H1 (cell line): ENCODE measurements at regions not wholly inside any gene's neighbourhood (a gene's known extent, or its start where the extent isn't known, plus 50 kb on each side); places are given as distances from the start of the nearest gene placed in this dataset.
A peak's percentile ranks its signal among the peaks of the same experiment; 100 is the strongest.

ENCODE experiments used
- CTCF ChIA-PET: fragments of 300-600 bp; sonication (Branson Sonifier 250); formaldehyde crosslinking; loops from one replicate; lab custom pipeline; 2021; ENCODE audit not compliant: partially characterized antibody; lab: Charles Lee
- POLR2A ChIA-PET: fragments of 300-600 bp; sonication (Branson Sonifier 250); formaldehyde crosslinking; loops from one replicate; lab custom pipeline; 2021; ENCODE audit warnings: inconsistent platforms; ENCODE audit not compliant: partially characterized antibody; lab: Charles Lee
- DNase-seq, 2 experiments: peaks; one replicate each; pipeline versions ENCODE4 v3.0.0 to v3.0.0-alpha.2; 2010 to 2022; ENCODE audit warnings: low spot score in 2 of 2, low read depth in 1 of 2, mixed read lengths in 1 of 2
- FAIRE-seq: peaks from 2 replicates; lab custom pipeline; 2011; peaks lifted over from hg19 to GRCh38; lab: Jason Lieb, UNC
- H2AFZ ChIP-seq: 2 replicates; pipeline ENCODE4 v1.8.1; 2012; ENCODE audit warnings: low read length, inconsistent platforms
- H2AK5ac ChIP-seq: 2 replicates; pipeline ENCODE4 v1.6.1; 2013; ENCODE audit warnings: low read depth, low read length
- H2BK120ac ChIP-seq: replicated peaks from 2 replicates; pipeline ENCODE3; 2013; ENCODE audit warnings: low read depth, low read length, inconsistent platforms
- H2BK12ac ChIP-seq: 2 replicates; pipeline ENCODE4 v1.6.1; 2013; ENCODE audit warnings: low read depth, low read length
- H2BK15ac ChIP-seq: 2 replicates; pipeline ENCODE4 v1.6.1; 2013; ENCODE audit warnings: low read length
- H2BK20ac ChIP-seq: 2 replicates; pipeline ENCODE4 v1.6.1; 2013; ENCODE audit warnings: low read length
- H2BK5ac ChIP-seq: 2 replicates; pipeline ENCODE4 v1.6.1; 2013; ENCODE audit warnings: low read depth, low read length
- H3K14ac ChIP-seq: 2 replicates; pipeline ENCODE4 v1.6.1; 2013; ENCODE audit warnings: inconsistent platforms; ENCODE audit not compliant: insufficient read length
- H3K18ac ChIP-seq: 2 replicates; pipeline ENCODE4 v1.6.1; 2013; ENCODE audit warnings: low read length; ENCODE audit errors: extremely low read depth
- H3K23ac ChIP-seq: 2 replicates; pipeline ENCODE4 v1.6.1; 2013; ENCODE audit warnings: inconsistent platforms; ENCODE audit not compliant: insufficient read length
- H3K23me2 ChIP-seq: 2 replicates; pipeline ENCODE4 v1.6.1; 2013; ENCODE audit warnings: low read depth, low read length
- H3K27ac ChIP-seq: 2 replicates; pipeline ENCODE4 v1.6.1; 2011; ENCODE audit warnings: low read depth, low read length, inconsistent platforms
- H3K27me3 ChIP-seq, 4 experiments: replicated peaks in 1 of 4; 1 replicate in 1 of 4; 2 replicates in 3 of 4; pipeline versions ENCODE4 v1.6.1 to v1.8.1; 2011 to 2013; ENCODE audit warnings: low read length in 3 of 4, mild to moderate bottlenecking in 3 of 4, inconsistent platforms in 2 of 4, mixed read lengths in 2 of 4, moderate library complexity in 1 of 4; ENCODE audit not compliant: control insufficient read depth in 3 of 4, insufficient read depth in 3 of 4; ENCODE audit errors: extremely low read depth in 1 of 4
- H3K36me3 ChIP-seq, 4 experiments: 2 replicates each; pipeline versions ENCODE4 v1.6.1 to v1.8.1; 2011 to 2013; ENCODE audit warnings: mild to moderate bottlenecking in 4 of 4, low read length in 3 of 4, moderate library complexity in 2 of 4, control low read depth in 1 of 4, inconsistent platforms in 1 of 4; ENCODE audit not compliant: insufficient read depth in 4 of 4, control insufficient read depth in 2 of 4
- H3K4ac ChIP-seq: replicated peaks from 2 replicates; pipeline ENCODE3; 2013; ENCODE audit warnings: low read length, low read depth, mixed read lengths, inconsistent platforms; ENCODE audit not compliant: insufficient read length
- H3K4me1 ChIP-seq, 4 experiments: replicated peaks in 1 of 4; 1 replicate in 1 of 4; 2 replicates in 3 of 4; pipeline versions ENCODE4 v1.6.1 to v1.8.1; 2011 to 2013; ENCODE audit warnings: low read length in 3 of 4, inconsistent platforms in 2 of 4, mixed read lengths in 1 of 4; ENCODE audit not compliant: insufficient read depth in 4 of 4, control insufficient read depth in 3 of 4
- H3K4me2 ChIP-seq, 2 experiments: 2 replicates each; pipeline versions ENCODE4 v1.6.1 to v1.8.1; 2011 to 2013; ENCODE audit warnings: low read depth in 2 of 2, low read length in 2 of 2, control low read depth in 1 of 2, inconsistent platforms in 1 of 2, mild to moderate bottlenecking in 1 of 2; ENCODE audit not compliant: insufficient read depth in 1 of 2
- H3K4me3 ChIP-seq, 4 experiments: fragments of 200-600, 300-600 bp in 1 of 4; sonication (generic), shearing (Covaris generic), sonication (Bioruptor Twin) in 1 of 4; 2 replicates each; pipeline versions ENCODE4 v1.5.1 to v1.8.1; 2011 to 2016; ENCODE audit warnings: low read length in 4 of 4, low read depth in 3 of 4, control low read depth in 2 of 4, inconsistent platforms in 2 of 4, mild to moderate bottlenecking in 2 of 4, mixed read lengths in 1 of 4, moderate library complexity in 1 of 4; ENCODE audit not compliant: insufficient read depth in 2 of 4; ENCODE audit errors: extremely low read depth in 1 of 4
- H3K56ac ChIP-seq: replicated peaks from 2 replicates; pipeline ENCODE3; 2013; ENCODE audit warnings: low read depth, mild to moderate bottlenecking, mixed read lengths, low read length, inconsistent platforms; ENCODE audit not compliant: insufficient read length
- H3K79me1 ChIP-seq: 2 replicates; pipeline ENCODE4 v1.6.1; 2013; ENCODE audit warnings: low read depth, low read length, control low read depth
- H3K79me2 ChIP-seq, 2 experiments: 2 replicates each; pipeline versions ENCODE4 v1.6.1 to v1.8.1; 2012 to 2013; ENCODE audit warnings: low read length in 2 of 2, mild to moderate bottlenecking in 2 of 2, inconsistent platforms in 1 of 2; ENCODE audit not compliant: insufficient read depth in 2 of 2, control insufficient read depth in 1 of 2
- H3K9ac ChIP-seq, 4 experiments: replicated peaks in 1 of 4; 1 replicate in 1 of 4; 2 replicates in 3 of 4; pipeline versions ENCODE4 v1.6.1 to v1.8.1; 2011 to 2013; ENCODE audit warnings: low read depth in 3 of 4, low read length in 3 of 4, control low read depth in 2 of 4, mild to moderate bottlenecking in 2 of 4, moderate library complexity in 2 of 4, inconsistent platforms in 1 of 4; ENCODE audit errors: extremely low read depth in 1 of 4
- H3K9me3 ChIP-seq, 2 experiments: 2 replicates each; pipeline versions ENCODE4 v1.6.1 to v1.8.1; 2012 to 2013; ENCODE audit warnings: mild to moderate bottlenecking in 2 of 2, moderate library complexity in 2 of 2, control low read depth in 1 of 2, inconsistent platforms in 1 of 2, low read depth in 1 of 2, low read length in 1 of 2, mixed read lengths in 1 of 2; ENCODE audit not compliant: insufficient read depth in 2 of 2
- H4K20me1 ChIP-seq, 2 experiments: replicated peaks in 1 of 2; 2 replicates each; pipeline versions ENCODE3 to v1.8.1; 2011 to 2013; ENCODE audit warnings: inconsistent platforms in 2 of 2, low read length in 2 of 2, mild to moderate bottlenecking in 1 of 2; ENCODE audit not compliant: insufficient read depth in 2 of 2, control insufficient read depth in 1 of 2
- H4K5ac ChIP-seq: 2 replicates; pipeline ENCODE4 v1.6.1; 2013; ENCODE audit warnings: low read length, low read depth, mixed read lengths, inconsistent platforms; ENCODE audit not compliant: insufficient read length
- H4K8ac ChIP-seq: 2 replicates; pipeline ENCODE4 v1.8.0; 2013; ENCODE audit warnings: mild to moderate bottlenecking, moderate library complexity, low read length, inconsistent platforms; ENCODE audit not compliant: insufficient read depth; ENCODE audit errors: extremely low read depth
- H4K91ac ChIP-seq: replicated peaks from 2 replicates; pipeline ENCODE3; 2013; ENCODE audit warnings: low read length, mixed read lengths, inconsistent platforms; ENCODE audit not compliant: insufficient read length
- ATF3 ChIP-seq: IDR thresholded peaks from 2 replicates; pipeline ENCODE4 v1.6.1; 2011; ENCODE audit warnings: low read depth, mild to moderate bottlenecking, low read length; ENCODE audit not compliant: insufficient read depth
- BCL11A ChIP-seq, 2 experiments: IDR thresholded peaks; one replicate each; pipeline ENCODE4 v1.6.1; 2011; ENCODE audit warnings: low read depth in 2 of 2, low read length in 2 of 2, mild to moderate bottlenecking in 2 of 2
- E2F6 ChIP-seq: IDR thresholded peaks from 2 replicates; pipeline ENCODE4 v1.6.1; 2012; ENCODE audit warnings: inconsistent platforms
- GABPA ChIP-seq: IDR thresholded peaks from 2 replicates; pipeline ENCODE4 v1.6.1; 2011; ENCODE audit warnings: mild to moderate bottlenecking, low read length, moderate library complexity, borderline replicate concordance; ENCODE audit not compliant: insufficient read depth
- JUND ChIP-seq: IDR thresholded peaks from 2 replicates; pipeline ENCODE4 v1.6.1; 2011; ENCODE audit warnings: mild to moderate bottlenecking, improper control_type of control experiment, low read length
- KDM1A ChIP-seq: fragments of 200-600, 300-600 bp; sonication (generic); IDR thresholded peaks from 2 replicates; pipeline ENCODE4 v1.7.1; 2016; ENCODE audit warnings: mild to moderate bottlenecking, low read length, borderline replicate concordance
- RAD21 ChIP-seq, 2 experiments: IDR thresholded peaks in 1 of 2; conservative IDR thresholded peaks in 1 of 2; 2 replicates each; pipeline ENCODE4 v1.6.1; 2011; ENCODE audit warnings: low read depth in 2 of 2, low read length in 2 of 2, improper control_type of control experiment in 1 of 2, inconsistent platforms in 1 of 2, mild to moderate bottlenecking in 1 of 2, moderate library complexity in 1 of 2
- RBBP5 ChIP-seq: IDR thresholded peaks from 2 replicates; pipeline ENCODE4 v1.7.1; 2012; ENCODE audit warnings: low read depth, mild to moderate bottlenecking, inconsistent platforms, low read length, moderate library complexity, borderline replicate concordance
- SRF ChIP-seq: IDR thresholded peaks from 2 replicates; pipeline ENCODE4 v1.6.1; 2011; ENCODE audit warnings: mild to moderate bottlenecking, low read depth, low read length, moderate library complexity
- SUZ12 ChIP-seq: fragments of 200-600 bp; sonication (generic); IDR thresholded peaks from 2 replicates; pipeline ENCODE4 v1.6.1; 2012; ENCODE audit warnings: mild to moderate bottlenecking, inconsistent platforms, low read length, moderate library complexity, mixed read lengths
- YY1 ChIP-seq: IDR thresholded peaks from 2 replicates; pipeline ENCODE4 v1.6.1; 2011; ENCODE audit warnings: low read depth, mild to moderate bottlenecking, low read length
- WGBS, 2 experiments: shearing (Covaris generic) in 1 of 2; methylation state at CpG; one replicate each; pipeline versions ENCODE4 v1.1.6 to v1.1.7; 2013 to 2015; ENCODE audit warnings: low lambda C conversion rate in 2 of 2, mixed read lengths in 2 of 2, inconsistent platforms in 1 of 2, low coverage in 1 of 2, missing lambda C conversion rate in 1 of 2; ENCODE audit not compliant: insufficient replicate concordance in 2 of 2, insufficient coverage in 1 of 2, insufficient read length in 1 of 2; ENCODE audit errors: extremely low coverage in 1 of 2, missing lambda C conversion rate in 1 of 2; 5-methylcytosine and 5-hydroxymethylcytosine counted together

GRCh38 chr9:110081395-110081794, 126.6 kb downstream of the C9orf152 start:
- no peaks in the 10 kb centered on the region for H3K36me3 ChIP-seq
- H3K27ac ChIP-seq = no peak overlapping the region
- WGBS, 2 experiments = 86% methylated on average over 3 of the region's 3 CpGs; no CpG with 5 or more reads in 1 of the 2 experiments

More at GRCh38 chr9:110081395-110081794, 126.6 kb downstream of the C9orf152 start:
- no peak overlapping the region for H4K5ac ChIP-seq
- H2BK120ac ChIP-seq = no peak overlapping the region
- no peak overlapping the region for H3K23ac ChIP-seq
- no peaks in the 10 kb centered on the region for H4K20me1 ChIP-seq
- no peak for FAIRE-seq
- no peak overlapping the region for H2BK5ac ChIP-seq
- H3K4ac ChIP-seq = no peak overlapping the region
- H3K23me2 ChIP-seq = no peaks in the 10 kb centered on the region
- no peaks in the 10 kb centered on the region for H3K27me3 ChIP-seq
- H2AK5ac ChIP-seq = no peak overlapping the region
- H3K18ac ChIP-seq = no peak overlapping the region
- H3K4me2 ChIP-seq = no peak overlapping the region
- no peak overlapping the region for H4K91ac ChIP-seq
- no peak overlapping the region for H3K9ac ChIP-seq
- peaks cover 0 to 79% of the 10 kb centered on the region in 2 experiments; a peak in 2 of 4 replicates for H3K79me2 ChIP-seq
- ChIA-PET CTCF (interaction anchor here (1.5 kb wide), 1 partner anchor 13 kb away, joined by 4 read pairs; no protein-coding TSS in a partner anchor), POLR2A (no interaction called here)
- H3K4me3 ChIP-seq = no peak overlapping the region
- no peak for TF ChIP-seq JUND
- TF ChIP-seq YY1 = no peak
- no peak for TF ChIP-seq BCL11A (IDR thresholded peaks at IDR 0.05; ENCODE audit: low read depth in 2 of 2, low read length in 2 of 2)
- TF ChIP-seq SUZ12 = no peak
- no peak for TF ChIP-seq SRF
- TF ChIP-seq ATF3 = no peak
- no peak for TF ChIP-seq KDM1A
- no peak for TF ChIP-seq RBBP5
- TF ChIP-seq GABPA = no peak
- TF ChIP-seq E2F6 = no peak
- TF ChIP-seq RAD21 (IDR thresholded peaks at IDR 0.05 in 1 of 2, conservative IDR thresholded peaks at IDR 0.05 in 1 of 2; ENCODE audit: low read depth in 2 of 2, low read length in 2 of 2) = no peak
- H2BK20ac ChIP-seq = no peak overlapping the region
- no peaks in the 10 kb centered on the region for H3K9me3 ChIP-seq
- H3K4me1 ChIP-seq = no peaks in the 10 kb centered on the region; a peak in 2 of 7 replicates
- no peak overlapping the region for H2AFZ ChIP-seq
- H2BK15ac ChIP-seq = no peak overlapping the region
- 0 out of 2 replicates have a peak overlapping the region, but pooled peaks have one; percentile 35 for H4K8ac ChIP-seq
- no peak overlapping the region for H3K14ac ChIP-seq
- H3K79me1 ChIP-seq = no peaks in the 10 kb centered on the region; the same call in 1 of the 2 replicates
- DNase-seq = no peak
- H2BK12ac ChIP-seq = no peak overlapping the region
- H3K56ac ChIP-seq = no peak overlapping the region
